Cardiac fibroblast (primary cell): ENCODE measurements at regions not wholly inside any gene's neighbourhood (a gene's known extent, or its start where the extent isn't known, plus 50 kb on each side); places are given as distances from the start of the nearest gene placed in this dataset.

ENCODE experiments used
- DNase-seq, 2 donors: peaks; one replicate each; pipeline versions ENCODE4 v3.0.0 to v3.0.0-alpha.2; 2010; ENCODE audit warnings: low read depth in 2 of 2
- H3K4me3 ChIP-seq, 2 donors: replicated peaks in 1 of 2; 1 replicate in 1 of 2; 2 replicates in 1 of 2; pipeline ENCODE4 v1.5.1; 2011; ENCODE audit warnings: low read depth in 2 of 2, low read length in 2 of 2, mild to moderate bottlenecking in 2 of 2, moderate library complexity in 1 of 2
- CTCF ChIP-seq: IDR thresholded peaks from one replicate; pipeline ENCODE4 v1.5.1; 2011; ENCODE audit warnings: low read depth, mild to moderate bottlenecking, low read length, inconsistent platforms

- no peak for DNase-seq
- no peak overlapping the region for H3K4me3 ChIP-seq
- no peak for TF ChIP-seq CTCF
These were observed 256.3 kb upstream of the ADGRL4 start for GRCh38 chr1:79262745-79263258.

GRCh38 chr1:79259390-79260336 is 253.1 kb upstream of the ADGRL4 start:
- no peak overlapping the region for H3K4me3 ChIP-seq
- peak; percentile 65 for TF ChIP-seq CTCF
- peak; percentile 75 for DNase-seq

GRCh38 chr1:79255421-79255820 is 248.9 kb upstream of the ADGRL4 start:
- DNase-seq = no peak
- H3K4me3 ChIP-seq = no peak overlapping the region
- no peak for TF ChIP-seq CTCF

DNA sequence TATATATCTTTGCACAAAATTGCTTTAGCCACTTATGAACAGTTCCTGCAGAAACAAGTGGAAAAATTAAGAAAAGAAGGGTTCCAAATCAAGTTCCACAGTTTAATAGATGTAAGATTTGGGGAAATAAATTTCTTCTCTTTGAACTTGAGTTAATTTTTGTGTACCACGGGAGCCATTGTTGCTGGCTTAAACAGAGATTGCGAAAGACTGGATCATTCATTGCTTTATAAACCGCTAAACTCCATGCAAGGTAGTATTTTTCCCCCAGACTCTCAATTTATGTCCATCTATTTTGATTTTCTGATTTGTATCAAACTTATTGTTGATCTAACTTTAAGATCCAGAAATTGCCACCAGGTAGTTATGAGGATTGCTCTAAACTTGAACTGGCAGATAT is 246.1 kb upstream of the ADGRL4 start:
- no peak for DNase-seq
- no peak overlapping the region for H3K4me3 ChIP-seq
- no peak for TF ChIP-seq CTCF

DNA sequence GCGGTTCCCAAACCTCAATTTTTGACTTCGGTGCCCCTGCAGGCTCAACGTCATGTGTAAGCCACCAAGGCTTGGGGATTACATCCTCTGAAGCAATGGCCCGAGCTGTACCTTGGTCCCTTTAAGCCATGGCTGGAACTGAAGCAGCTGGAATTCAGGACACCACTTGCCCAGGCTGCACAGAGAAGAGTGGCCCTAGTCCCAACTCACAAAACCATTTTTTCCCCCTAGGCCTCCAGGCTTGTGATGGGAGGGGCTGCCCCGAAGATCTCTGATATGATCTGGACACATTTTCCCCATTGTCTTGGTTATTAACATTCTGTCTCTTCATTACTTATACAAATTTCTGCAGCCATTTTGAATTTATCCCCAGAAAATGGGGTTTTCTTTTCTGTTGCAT is 233.3 kb upstream of the ADGRL4 start:
- no peak for DNase-seq
- H3K4me3 ChIP-seq = no peak overlapping the region
- no peak for TF ChIP-seq CTCF

DNA sequence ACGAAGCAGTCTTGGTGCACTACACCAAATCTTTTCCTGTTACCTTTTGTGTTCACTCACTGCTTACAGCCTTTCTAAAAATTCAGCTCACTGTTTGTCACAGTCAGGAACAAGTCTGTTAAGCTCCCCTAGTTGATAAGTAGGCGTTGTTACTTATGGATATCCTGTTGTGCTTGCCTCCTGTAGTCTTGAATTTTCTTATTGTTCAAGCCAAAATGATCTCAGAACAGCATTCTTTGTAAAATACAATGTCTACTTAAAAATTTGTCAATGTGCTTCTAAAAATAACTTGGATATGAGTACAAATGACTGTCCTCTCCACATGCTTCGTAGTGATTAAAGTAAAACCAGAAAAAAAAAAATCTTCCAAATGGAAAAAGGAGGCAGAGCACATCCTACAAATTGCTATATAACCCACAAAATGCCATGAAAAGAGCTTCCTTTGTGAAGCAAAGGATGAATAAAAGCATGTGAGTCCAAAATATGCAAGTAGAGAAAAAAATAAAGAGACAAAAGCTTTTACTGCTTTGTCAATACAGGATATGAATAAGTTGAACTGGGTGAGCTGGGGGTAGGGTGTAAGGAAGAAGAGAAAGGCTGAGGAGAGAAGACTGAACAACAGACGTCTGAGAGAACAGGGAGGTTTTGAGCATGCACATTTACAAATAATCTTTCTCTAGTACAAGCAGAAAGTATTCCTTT is 228.9 kb upstream of the ADGRL4 start:
- DNase-seq = peak; percentile 34 to 78
- no peak for TF ChIP-seq CTCF
- H3K4me3 ChIP-seq = peak overlapping the region in 1 of 2 donors; percentile 18
